ENCODE measurements at regions not wholly inside any gene's neighbourhood (a gene's known extent, or its start where the extent isn't known, plus 50 kb on each side); places are given as distances from the start of the nearest gene placed in this dataset.

- TF ChIP-seq EZH2 (IDR thresholded peaks at IDR 0.05; ENCODE audit: insufficient read depth, poor library complexity, severe bottlenecking) (no peak), EZH2phosphoT487 (IDR thresholded peaks at IDR 0.05; ENCODE audit: insufficient read depth, low read depth) (no peak)
Observed at GRCh38 chr10:3874990-3875841, 90.2 kb upstream of the KLF6 start.
